K562 (cell line): ENCODE measurements at regions not wholly inside any gene's neighbourhood (a gene's known extent, or its start where the extent isn't known, plus 50 kb on each side); places are given as distances from the start of the nearest gene placed in this dataset.
A peak's percentile ranks its signal among the peaks of the same experiment; 100 is the strongest.

Experiments
- ESRRB ChIP-seq: fragments of 250-450 bp; sonication (Bioruptor Pico); IDR thresholded peaks from 2 replicates; pipeline ENCODE4 v1.5.0; 2020; ENCODE audit warnings: mild to moderate bottlenecking, moderate library complexity, borderline replicate concordance
- FIP1L1 ChIP-seq: fragments of 200-400 bp; formaldehyde crosslinking; IDR thresholded peaks from 2 replicates; pipeline ENCODE4 v1.6.1; 2018; ENCODE audit warnings: mild to moderate bottlenecking, low read depth, low read length; ENCODE audit not compliant: poor library complexity, severe bottlenecking
- HOMEZ ChIP-seq: fragments of 250-450 bp; sonication (Bioruptor Pico); IDR thresholded peaks from 2 replicates; pipeline ENCODE4 v1.4.0; 2020; ENCODE audit warnings: mild to moderate bottlenecking, moderate library complexity
- IRF1 ChIP-seq: sonication (generic); formaldehyde crosslinking; IDR thresholded peaks from 2 replicates; pipeline ENCODE4 v1.8.0; 2022; ENCODE audit warnings: missing genetic modification reagents, mild to moderate bottlenecking, borderline replicate concordance
- SIX5 ChIP-seq, 2 experiments: IDR thresholded peaks; 2 replicates each; pipeline ENCODE4 v1.6.1; 2011; ENCODE audit warnings: low read length in 2 of 2, borderline replicate concordance in 1 of 2, low read depth in 1 of 2, mild to moderate bottlenecking in 1 of 2, moderate library complexity in 1 of 2; ENCODE audit not compliant: insufficient read depth in 1 of 2
- ZNF511 ChIP-seq: sonication (generic); formaldehyde crosslinking; IDR thresholded peaks from 2 replicates; pipeline ENCODE4 v1.8.0; 2022; ENCODE audit warnings: mild to moderate bottlenecking, missing genetic modification reagents
- ZNF639 ChIP-seq, 2 experiments: fragments of 200-800 bp in 1 of 2; sonication (Bioruptor generic) in 1 of 2; sonication (generic) in 1 of 2; formaldehyde crosslinking in 1 of 2; IDR thresholded peaks in 1 of 2; conservative IDR thresholded peaks in 1 of 2; 2 replicates each; pipeline versions ENCODE4 v1.5.0 to v1.6.1; 2016 to 2020; ENCODE audit warnings: missing compliant biosample characterization in 1 of 2, missing genetic modification characterization in 1 of 2, missing genetic modification reagents in 1 of 2
- ZNF717 ChIP-seq: fragments of 250-450 bp; sonication (Bioruptor Pico); IDR thresholded peaks from 2 replicates; pipeline ENCODE4 v1.5.0; 2021
- TF ChIP-seq, protein P1 (sequence below): fragments of 450-650 bp; IDR thresholded peaks from 2 replicates; pipeline ENCODE4 v1.6.1; 2014; ENCODE audit warnings: low read depth, mild to moderate bottlenecking, moderate library complexity, borderline replicate concordance
- TF ChIP-seq, protein P2 (sequence below): fragments of 450-650 bp; IDR thresholded peaks from one replicate; pipeline ENCODE4 v1.6.1; 2018; ENCODE audit warnings: mild to moderate bottlenecking, moderate library complexity; ENCODE audit not compliant: partially characterized antibody
- TF ChIP-seq, protein P3 (sequence below), 2 experiments: fragments of 450-650 bp; IDR thresholded peaks; 2 replicates each; pipeline ENCODE4 v1.6.1; 2018; ENCODE audit warnings: mild to moderate bottlenecking in 2 of 2, low read depth in 1 of 2; ENCODE audit not compliant: partially characterized antibody in 2 of 2

DNA sequence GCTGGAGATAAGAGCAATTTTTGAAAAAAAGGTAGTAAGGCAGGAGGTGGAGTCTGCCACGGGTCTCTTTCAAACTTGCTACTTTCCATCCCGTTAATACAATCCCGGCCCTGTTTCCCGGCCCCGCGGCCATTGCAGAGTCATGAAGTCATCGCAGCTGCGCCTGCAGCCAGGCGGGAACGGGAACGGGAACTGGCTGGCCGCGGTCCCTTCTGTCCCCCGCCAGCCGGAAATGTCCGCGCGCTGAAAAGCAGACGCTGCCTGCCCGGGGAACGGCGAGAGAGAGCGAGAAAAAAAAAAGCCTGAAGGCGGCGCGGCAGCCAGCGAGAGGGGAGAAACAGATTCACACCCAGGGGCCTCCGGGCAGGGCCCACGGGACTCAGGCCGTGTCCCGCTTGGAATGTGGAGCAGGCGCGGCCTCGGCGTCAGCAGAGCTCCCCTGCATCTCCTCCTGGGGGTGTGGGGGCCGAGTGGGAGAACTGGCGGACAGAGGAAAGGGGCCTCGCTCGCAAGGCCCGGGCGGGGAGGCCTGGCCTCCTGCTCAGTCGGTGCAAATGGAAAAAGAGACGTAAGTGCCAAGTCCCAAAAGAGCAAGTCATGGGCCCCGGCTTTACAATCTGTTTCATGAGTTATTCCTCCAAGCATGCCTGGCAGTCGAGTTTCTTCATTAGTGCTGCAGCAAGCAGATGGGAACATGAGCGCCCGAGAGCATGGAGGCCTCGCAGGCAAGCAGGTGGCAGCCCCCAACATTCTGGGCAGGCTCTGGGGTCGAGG is 201.2 kb upstream of the GAS1 start (continued):
- TF ChIP-seq, protein P1, sequence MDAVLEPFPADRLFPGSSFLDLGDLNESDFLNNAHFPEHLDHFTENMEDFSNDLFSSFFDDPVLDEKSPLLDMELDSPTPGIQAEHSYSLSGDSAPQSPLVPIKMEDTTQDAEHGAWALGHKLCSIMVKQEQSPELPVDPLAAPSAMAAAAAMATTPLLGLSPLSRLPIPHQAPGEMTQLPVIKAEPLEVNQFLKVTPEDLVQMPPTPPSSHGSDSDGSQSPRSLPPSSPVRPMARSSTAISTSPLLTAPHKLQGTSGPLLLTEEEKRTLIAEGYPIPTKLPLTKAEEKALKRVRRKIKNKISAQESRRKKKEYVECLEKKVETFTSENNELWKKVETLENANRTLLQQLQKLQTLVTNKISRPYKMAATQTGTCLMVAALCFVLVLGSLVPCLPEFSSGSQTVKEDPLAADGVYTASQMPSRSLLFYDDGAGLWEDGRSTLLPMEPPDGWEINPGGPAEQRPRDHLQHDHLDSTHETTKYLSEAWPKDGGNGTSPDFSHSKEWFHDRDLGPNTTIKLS: peak; percentile 26; the same call in 1 of the 2 replicates
- TF ChIP-seq, protein P2, sequence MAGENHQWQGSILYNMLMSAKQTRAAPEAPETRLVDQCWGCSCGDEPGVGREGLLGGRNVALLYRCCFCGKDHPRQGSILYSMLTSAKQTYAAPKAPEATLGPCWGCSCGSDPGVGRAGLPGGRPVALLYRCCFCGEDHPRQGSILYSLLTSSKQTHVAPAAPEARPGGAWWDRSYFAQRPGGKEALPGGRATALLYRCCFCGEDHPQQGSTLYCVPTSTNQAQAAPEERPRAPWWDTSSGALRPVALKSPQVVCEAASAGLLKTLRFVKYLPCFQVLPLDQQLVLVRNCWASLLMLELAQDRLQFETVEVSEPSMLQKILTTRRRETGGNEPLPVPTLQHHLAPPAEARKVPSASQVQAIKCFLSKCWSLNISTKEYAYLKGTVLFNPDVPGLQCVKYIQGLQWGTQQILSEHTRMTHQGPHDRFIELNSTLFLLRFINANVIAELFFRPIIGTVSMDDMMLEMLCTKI: no peak
- TF ChIP-seq, protein P3, sequence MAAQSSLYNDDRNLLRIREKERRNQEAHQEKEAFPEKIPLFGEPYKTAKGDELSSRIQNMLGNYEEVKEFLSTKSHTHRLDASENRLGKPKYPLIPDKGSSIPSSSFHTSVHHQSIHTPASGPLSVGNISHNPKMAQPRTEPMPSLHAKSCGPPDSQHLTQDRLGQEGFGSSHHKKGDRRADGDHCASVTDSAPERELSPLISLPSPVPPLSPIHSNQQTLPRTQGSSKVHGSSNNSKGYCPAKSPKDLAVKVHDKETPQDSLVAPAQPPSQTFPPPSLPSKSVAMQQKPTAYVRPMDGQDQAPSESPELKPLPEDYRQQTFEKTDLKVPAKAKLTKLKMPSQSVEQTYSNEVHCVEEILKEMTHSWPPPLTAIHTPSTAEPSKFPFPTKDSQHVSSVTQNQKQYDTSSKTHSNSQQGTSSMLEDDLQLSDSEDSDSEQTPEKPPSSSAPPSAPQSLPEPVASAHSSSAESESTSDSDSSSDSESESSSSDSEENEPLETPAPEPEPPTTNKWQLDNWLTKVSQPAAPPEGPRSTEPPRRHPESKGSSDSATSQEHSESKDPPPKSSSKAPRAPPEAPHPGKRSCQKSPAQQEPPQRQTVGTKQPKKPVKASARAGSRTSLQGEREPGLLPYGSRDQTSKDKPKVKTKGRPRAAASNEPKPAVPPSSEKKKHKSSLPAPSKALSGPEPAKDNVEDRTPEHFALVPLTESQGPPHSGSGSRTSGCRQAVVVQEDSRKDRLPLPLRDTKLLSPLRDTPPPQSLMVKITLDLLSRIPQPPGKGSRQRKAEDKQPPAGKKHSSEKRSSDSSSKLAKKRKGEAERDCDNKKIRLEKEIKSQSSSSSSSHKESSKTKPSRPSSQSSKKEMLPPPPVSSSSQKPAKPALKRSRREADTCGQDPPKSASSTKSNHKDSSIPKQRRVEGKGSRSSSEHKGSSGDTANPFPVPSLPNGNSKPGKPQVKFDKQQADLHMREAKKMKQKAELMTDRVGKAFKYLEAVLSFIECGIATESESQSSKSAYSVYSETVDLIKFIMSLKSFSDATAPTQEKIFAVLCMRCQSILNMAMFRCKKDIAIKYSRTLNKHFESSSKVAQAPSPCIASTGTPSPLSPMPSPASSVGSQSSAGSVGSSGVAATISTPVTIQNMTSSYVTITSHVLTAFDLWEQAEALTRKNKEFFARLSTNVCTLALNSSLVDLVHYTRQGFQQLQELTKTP (IDR thresholded peaks at IDR 0.05; ENCODE audit: low read depth in 1 of 2, partially characterized antibody in 2 of 2): no peak
- no peak for TF ChIP-seq IRF1
- no peak for TF ChIP-seq FIP1L1
- no peak for TF ChIP-seq SIX5 (IDR thresholded peaks at IDR 0.05; ENCODE audit: borderline replicate concordance in 1 of 2, insufficient read depth in 1 of 2, low read depth in 1 of 2, low read length in 2 of 2)
- TF ChIP-seq ZNF511 (CRISPR knock-in tag): no peak
- TF ChIP-seq ZNF639 (CRISPR knock-in tag; conservative IDR thresholded peaks at IDR 0.05 in 1 of 2, IDR thresholded peaks at IDR 0.05 in 1 of 2): 0 out of 4 replicates have a peak, but pooled peaks of 1 of the 2 experiments have one; percentile 50
- no peak for TF ChIP-seq ESRRB (CRISPR knock-in tag)
- TF ChIP-seq ZNF717 (CRISPR knock-in tag): no peak
- no peak for TF ChIP-seq HOMEZ (CRISPR knock-in tag)
